COLO668 (cell line): ENCODE measurements at regions not wholly inside any gene's neighbourhood (a gene's known extent, or its start where the extent isn't known, plus 50 kb on each side); places are given as distances from the start of the nearest gene placed in this dataset.
A peak's percentile ranks its signal among the peaks of the same experiment; 100 is the strongest.

ENCODE experiments used
- DNase-seq: peaks from one replicate; lab custom pipeline; 2025; ENCODE audit not compliant: unreplicated experiment; lab: John Stamatoyannopoulos, UW

GRCh38 chr6:40759838-40760237, 172.7 kb upstream of the LRFN2 start:
- no peak for DNase-seq

GRCh38 chr6:40759264-40759663, 172.1 kb upstream of the LRFN2 start:
- DNase-seq: no peak

- DNase-seq: no peak
Measured at GRCh38 chr6:40755749-40756452, 168.7 kb upstream of the LRFN2 start.

- no peak for DNase-seq
Measured at GRCh38 chr6:40755046-40755681, 168.0 kb upstream of the LRFN2 start.

- DNase-seq: no peak
Measured at GRCh38 chr6:40754461-40755045, 167.4 kb upstream of the LRFN2 start.

GRCh38 chr6:40753675-40754448, 166.7 kb upstream of the LRFN2 start:
- no peak for DNase-seq

GRCh38 chr6:40753048-40753447, 165.9 kb upstream of the LRFN2 start:
- DNase-seq: no peak

- no peak for DNase-seq
Measured at GRCh38 chr6:40744835-40745234, 157.7 kb upstream of the LRFN2 start.

GRCh38 chr6:40743690-40744446, 156.7 kb upstream of the LRFN2 start:
- no peak for DNase-seq

GRCh38 chr6:40743226-40743625, 156.1 kb upstream of the LRFN2 start:
- no peak for DNase-seq

GRCh38 chr6:40740518-40740917, 153.4 kb upstream of the LRFN2 start:
- DNase-seq: no peak

- no peak for DNase-seq
Measured at GRCh38 chr6:40738551-40739193, 151.5 kb upstream of the LRFN2 start.

- DNase-seq: no peak
Measured at GRCh38 chr6:40735521-40735920, 148.4 kb upstream of the LRFN2 start.

GRCh38 chr6:40735121-40735520, 148.0 kb upstream of the LRFN2 start:
- DNase-seq: peak; percentile 6

- DNase-seq: no peak
Measured at GRCh38 chr6:40734607-40735006, 147.4 kb upstream of the LRFN2 start.

- DNase-seq: no peak
Measured at GRCh38 chr6:40733770-40734396, 146.7 kb upstream of the LRFN2 start.

- no peak for DNase-seq
Measured at GRCh38 chr6:40733290-40733689, 146.1 kb upstream of the LRFN2 start.

- no peak for DNase-seq
Measured at GRCh38 chr6:40732878-40733277, 145.7 kb upstream of the LRFN2 start.

- DNase-seq: no peak
Measured at GRCh38 chr6:40728643-40729042, 141.5 kb upstream of the LRFN2 start.

- DNase-seq: no peak
Measured at GRCh38 chr6:40727271-40727670, 140.1 kb upstream of the LRFN2 start.
